ENCODE measurements at regions not wholly inside any gene's neighbourhood (a gene's known extent, or its start where the extent isn't known, plus 50 kb on each side); places are given as distances from the start of the nearest gene placed in this dataset.

- BruUV-seq (replicated peaks) = no TSS peak
- H3K36me3 Mint-ChIP-seq (ENCODE audit: insufficient read depth, unreplicated experiment) = peaks cover 4% of the 10 kb centered on the region
- no peaks in the 10 kb centered on the region for H3K9me3 Mint-ChIP-seq (ENCODE audit: unreplicated experiment)
- Histone ChIP-seq H3K36me3 (ENCODE audit: control insufficient read depth, insufficient read depth, low read length) (no peaks in the 10 kb centered on the region), H3K9me3 (no peaks in the 10 kb centered on the region), H3K27me3 (replicated peaks; ENCODE audit: control insufficient read depth, insufficient read depth, low read length) (no peaks in the 10 kb centered on the region), H3K4me3 (ENCODE audit: low read depth, low read length) (no peak overlapping the region), H3K4me1 (peaks cover 12% of the 10 kb centered on the region)
- no peak overlapping the region for H3K27ac Mint-ChIP-seq (ENCODE audit: unreplicated experiment)
- ChIA-PET CTCF (no interaction called here), POLR2A (no interaction called here)
- no peak for TF ChIP-seq CTCF (IDR thresholded peaks at IDR 0.05; ENCODE audit: insufficient read depth in 1 of 2, low read depth in 1 of 2, low read length in 1 of 2, severe bottlenecking in 1 of 2, unreplicated experiment in 1 of 2)
- peaks cover 11% of the 10 kb centered on the region for H3K4me1 Mint-ChIP-seq (ENCODE audit: low read depth, unreplicated experiment)
- H3K4me3 Mint-ChIP-seq (ENCODE audit: unreplicated experiment) = no peak overlapping the region
- H3K27me3 Mint-ChIP-seq (ENCODE audit: insufficient read depth, unreplicated experiment) = no peaks in the 10 kb centered on the region
- DNase-seq = no peak
- intact Hi-C loops (cut with micrococcal nuclease; ENCODE audit: unreplicated experiment) = loop anchor here (5.0 to 10.0 kb wide), 5 partner anchors 164 to 1209 kb away; partner anchors contain the start of gene BTG1
Observed at GRCh38 chr12:92571169-92571568, 131.6 kb upstream of the PLEKHG7 start.

- no TSS peak for BruUV-seq (replicated peaks)
- Histone ChIP-seq H3K4me1 (peaks cover 12% of the 10 kb centered on the region), H3K9me3 (no peaks in the 10 kb centered on the region), H3K27me3 (replicated peaks; ENCODE audit: control insufficient read depth, insufficient read depth, low read length) (no peaks in the 10 kb centered on the region), H3K4me3 (ENCODE audit: low read depth, low read length) (no peak overlapping the region), H3K36me3 (ENCODE audit: control insufficient read depth, insufficient read depth, low read length) (no peaks in the 10 kb centered on the region)
- ChIA-PET POLR2A (no interaction called here), CTCF (interaction anchor here (0.9 to 1.0 kb wide), 2 partner anchors 38 to 1188 kb away, joined by 3 to 4 read pairs; no protein-coding TSS in a partner anchor)
- Mint-ChIP-seq H3K27me3 (ENCODE audit: insufficient read depth, unreplicated experiment) (no peaks in the 10 kb centered on the region), H3K27ac (ENCODE audit: unreplicated experiment) (no peak overlapping the region), H3K9me3 (ENCODE audit: unreplicated experiment) (no peaks in the 10 kb centered on the region), H3K36me3 (ENCODE audit: insufficient read depth, unreplicated experiment) (peaks cover 4% of the 10 kb centered on the region), H3K4me1 (ENCODE audit: low read depth, unreplicated experiment) (peaks cover 7% of the 10 kb centered on the region), H3K4me3 (ENCODE audit: unreplicated experiment) (no peak overlapping the region)
- TF ChIP-seq CTCF (IDR thresholded peaks at IDR 0.05; ENCODE audit: insufficient read depth in 1 of 2, low read depth in 1 of 2, low read length in 1 of 2, severe bottlenecking in 1 of 2, unreplicated experiment in 1 of 2) = peak; percentile 54 to 64
- intact Hi-C loops (cut with micrococcal nuclease; ENCODE audit: unreplicated experiment) = loop anchor here (1.0 to 10.0 kb wide), 10 partner anchors 68 to 1208 kb away; partner anchors contain the start of gene BTG1
- peak; percentile 48 to 71 for DNase-seq
Observed at GRCh38 chr12:92570056-92570753, 132.6 kb upstream of the PLEKHG7 start.

GRCh38 chr12:92568691-92569090 lies 134.1 kb upstream of the PLEKHG7 start:
- BruUV-seq (replicated peaks) = no TSS peak
- Mint-ChIP-seq H3K4me3 (ENCODE audit: unreplicated experiment) (no peak overlapping the region), H3K4me1 (ENCODE audit: low read depth, unreplicated experiment) (no peaks in the 10 kb centered on the region), H3K27me3 (ENCODE audit: insufficient read depth, unreplicated experiment) (no peaks in the 10 kb centered on the region), H3K36me3 (ENCODE audit: insufficient read depth, unreplicated experiment) (peaks cover under 1% of the 10 kb centered on the region), H3K27ac (ENCODE audit: unreplicated experiment) (no peak overlapping the region), H3K9me3 (ENCODE audit: unreplicated experiment) (no peaks in the 10 kb centered on the region)
- intact Hi-C loops (cut with micrococcal nuclease; ENCODE audit: unreplicated experiment) = no loop called here
- Histone ChIP-seq H3K4me3 (ENCODE audit: low read depth, low read length) (no peak overlapping the region), H3K36me3 (ENCODE audit: control insufficient read depth, insufficient read depth, low read length) (no peaks in the 10 kb centered on the region), H3K27me3 (replicated peaks; ENCODE audit: control insufficient read depth, insufficient read depth, low read length) (no peaks in the 10 kb centered on the region), H3K9me3 (no peaks in the 10 kb centered on the region), H3K4me1 (no peaks in the 10 kb centered on the region)
- no peak for DNase-seq
- ChIA-PET POLR2A (no interaction called here), CTCF (interaction anchor here (0.6 kb wide), 1 partner anchor 78 kb away, joined by 3 read pairs; no protein-coding TSS in a partner anchor)
- no peak for TF ChIP-seq CTCF (IDR thresholded peaks at IDR 0.05; ENCODE audit: insufficient read depth in 1 of 2, low read depth in 1 of 2, low read length in 1 of 2, severe bottlenecking in 1 of 2, unreplicated experiment in 1 of 2)

Measured in Caco-2 (cell line).